MCF 10A (cell line): ENCODE measurements at regions not wholly inside any gene's neighbourhood (a gene's known extent, or its start where the extent isn't known, plus 50 kb on each side); places are given as distances from the start of the nearest gene placed in this dataset.
"Not testable (repeated sequence)": the region's sequence is repeated elsewhere in the genome, so short reads cannot be mapped to it uniquely, and the experiment has no call there.

Experiments
- BruUV-seq: library from RNA; stranded (reverse); fragments of 400-500 nt; replicated peaks from 2 replicates; lab custom pipeline; 2021; lab: Mats Ljungman, UMichigan
- CTCF ChIA-PET: fragments of 300-600 bp; sonication (Branson Sonifier 250); formaldehyde crosslinking; extraction: SDS; loops from one replicate; lab custom pipeline; 2021; ENCODE audit warnings: antibody characterized with exemption, inconsistent platforms; lab: Yijun Ruan, JAX
- POLR2A ChIA-PET: fragments of 300-600, 350-650 bp; sonication (Branson Sonifier 250); formaldehyde crosslinking; extraction: SDS; loops from one replicate; lab custom pipeline; 2020; ENCODE audit warnings: antibody characterized with exemption, inconsistent platforms; lab: Yijun Ruan, JAX
- DNase-seq: peaks from one replicate; pipeline ENCODE4 v3.0.0-alpha.2; 2018; ENCODE audit not compliant: unreplicated experiment
- H3K27ac Mint-ChIP-seq: one replicate; pipeline ENCODE4 v1.8.0; 2022; ENCODE audit warnings: mild to moderate bottlenecking, low read depth, mixed read lengths; ENCODE audit not compliant: unreplicated experiment
- H3K27me3 Mint-ChIP-seq: one replicate; pipeline ENCODE4 v1.8.0; 2022; ENCODE audit warnings: mixed read lengths; ENCODE audit not compliant: insufficient read depth, unreplicated experiment
- H3K36me3 Mint-ChIP-seq: one replicate; pipeline ENCODE4 v1.8.0; 2022; ENCODE audit warnings: mild to moderate bottlenecking, moderate library complexity, mixed read lengths; ENCODE audit not compliant: insufficient read depth, unreplicated experiment
- H3K4me1 Mint-ChIP-seq: one replicate; pipeline ENCODE4 v1.8.0; 2022; ENCODE audit warnings: mixed read lengths; ENCODE audit not compliant: insufficient read depth, unreplicated experiment
- H3K4me3 Mint-ChIP-seq: one replicate; pipeline ENCODE4 v1.8.0; 2022; ENCODE audit warnings: mild to moderate bottlenecking, moderate library complexity, mixed read lengths; ENCODE audit not compliant: unreplicated experiment
- H3K9me3 Mint-ChIP-seq: one replicate; pipeline ENCODE4 v1.8.0; 2022; ENCODE audit warnings: mixed read lengths; ENCODE audit not compliant: unreplicated experiment
- intact Hi-C: fragments of 100-400 bp; cut with micrococcal nuclease; formaldehyde crosslinking; loops from 2 replicates; pipeline ENCODE4 v1.14.1; 2022
- TF ChIP-seq, protein P1 (sequence below): fragments of 200-600 bp; IDR thresholded peaks from one replicate; pipeline ENCODE4 v1.8.0; 2022; ENCODE audit warnings: antibody characterized with exemption, mild to moderate bottlenecking; ENCODE audit not compliant: unreplicated experiment

GRCh38 chr11:83389975-83390374, 103.8 kb upstream of the CCDC90B start:
- Mint-ChIP-seq H3K4me1 (no peaks in the 10 kb centered on the region), H3K36me3 (no peaks in the 10 kb centered on the region), H3K27me3 (no peaks in the 10 kb centered on the region), H3K4me3 (no peak overlapping the region), H3K27ac (no peak overlapping the region), H3K9me3 (peaks cover 29% of the 10 kb centered on the region)
- BruUV-seq, result no TSS peak
- POLR2A ChIA-PET, result no interaction called here
- DNase-seq, result no peak
- CTCF ChIA-PET, result interaction anchor here (0.7 kb wide), 1 partner anchor 7 kb away, joined by 3 read pairs; no protein-coding TSS in a partner anchor
- intact Hi-C loops, result no loop called here
- TF ChIP-seq, protein P1, sequence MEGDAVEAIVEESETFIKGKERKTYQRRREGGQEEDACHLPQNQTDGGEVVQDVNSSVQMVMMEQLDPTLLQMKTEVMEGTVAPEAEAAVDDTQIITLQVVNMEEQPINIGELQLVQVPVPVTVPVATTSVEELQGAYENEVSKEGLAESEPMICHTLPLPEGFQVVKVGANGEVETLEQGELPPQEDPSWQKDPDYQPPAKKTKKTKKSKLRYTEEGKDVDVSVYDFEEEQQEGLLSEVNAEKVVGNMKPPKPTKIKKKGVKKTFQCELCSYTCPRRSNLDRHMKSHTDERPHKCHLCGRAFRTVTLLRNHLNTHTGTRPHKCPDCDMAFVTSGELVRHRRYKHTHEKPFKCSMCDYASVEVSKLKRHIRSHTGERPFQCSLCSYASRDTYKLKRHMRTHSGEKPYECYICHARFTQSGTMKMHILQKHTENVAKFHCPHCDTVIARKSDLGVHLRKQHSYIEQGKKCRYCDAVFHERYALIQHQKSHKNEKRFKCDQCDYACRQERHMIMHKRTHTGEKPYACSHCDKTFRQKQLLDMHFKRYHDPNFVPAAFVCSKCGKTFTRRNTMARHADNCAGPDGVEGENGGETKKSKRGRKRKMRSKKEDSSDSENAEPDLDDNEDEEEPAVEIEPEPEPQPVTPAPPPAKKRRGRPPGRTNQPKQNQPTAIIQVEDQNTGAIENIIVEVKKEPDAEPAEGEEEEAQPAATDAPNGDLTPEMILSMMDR, result no peak

- BruUV-seq, result not testable (repeated sequence)
Observed at GRCh38 chr11:83383838-83384237, 97.7 kb upstream of the CCDC90B start.

GRCh38 chr11:83374311-83374710, 88.1 kb upstream of the CCDC90B start:
- Mint-ChIP-seq H3K4me1 (no peaks in the 10 kb centered on the region), H3K36me3 (no peaks in the 10 kb centered on the region), H3K9me3 (no peaks in the 10 kb centered on the region), H3K27me3 (no peaks in the 10 kb centered on the region), H3K27ac (no peak overlapping the region), H3K4me3 (no peak overlapping the region)
- ChIA-PET POLR2A (no interaction called here), CTCF (interaction anchor here (0.6 to 0.7 kb wide), 2 partner anchors 107 to 335 kb away, joined by 4 to 5 read pairs; no protein-coding TSS in a partner anchor)
- BruUV-seq, result no TSS peak
- TF ChIP-seq, protein P1, result no peak
- intact Hi-C loops, result no loop called here
- DNase-seq, result no peak

More at GRCh38 chr11:83383838-83384237, 97.7 kb upstream of the CCDC90B start:
- CTCF ChIA-PET, result interaction anchor here (0.7 kb wide), 1 partner anchor 48 kb away, joined by 4 read pairs; no protein-coding TSS in a partner anchor
- H3K36me3 Mint-ChIP-seq, DNase-seq, H3K27ac Mint-ChIP-seq, H3K27me3 Mint-ChIP-seq, H3K4me1 Mint-ChIP-seq, POLR2A ChIA-PET, H3K4me3 Mint-ChIP-seq, intact Hi-C loops: not testable (repeated sequence)
- peaks cover 21% of the 10 kb centered on the region for H3K9me3 Mint-ChIP-seq

- H3K9me3 Mint-ChIP-seq, result peaks cover 9% of the 10 kb centered on the region
- CTCF ChIA-PET, result interaction anchor here (0.7 kb wide), 1 partner anchor 341 kb away, joined by 3 read pairs; no protein-coding TSS in a partner anchor
- TF ChIP-seq, protein P1, result no peak
- POLR2A ChIA-PET, result no interaction called here
- no peaks in the 10 kb centered on the region for H3K27me3 Mint-ChIP-seq
- intact Hi-C loops, result no loop called here
- no peak overlapping the region for H3K4me3 Mint-ChIP-seq
- no peak for DNase-seq
- no peak overlapping the region for H3K27ac Mint-ChIP-seq
- H3K36me3 Mint-ChIP-seq, result no peaks in the 10 kb centered on the region
- H3K4me1 Mint-ChIP-seq, result no peaks in the 10 kb centered on the region
- no TSS peak for BruUV-seq
Observed at GRCh38 chr11:83371489-83371888, 85.3 kb upstream of the CCDC90B start.

DNA sequence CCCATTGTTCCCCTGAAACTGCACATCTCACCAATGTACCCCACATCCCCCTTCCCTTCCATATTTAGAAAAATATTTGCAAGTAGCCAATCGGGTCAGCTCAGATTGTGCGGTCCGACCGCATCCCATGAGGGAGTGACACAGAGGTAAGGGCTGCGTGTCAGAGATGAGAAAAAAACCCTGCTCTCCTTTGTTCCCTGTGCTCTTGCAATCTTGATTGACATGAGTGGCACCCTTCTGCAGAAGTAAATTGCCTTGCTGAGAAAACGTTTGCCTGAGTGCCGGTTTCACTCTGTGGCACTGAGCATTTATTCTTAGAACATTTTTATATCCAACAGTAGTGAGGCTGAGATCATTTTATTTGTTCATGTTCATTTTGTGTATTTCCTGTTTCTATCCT, 81.6 kb upstream of the CCDC90B start:
- H3K4me1 Mint-ChIP-seq, result no peaks in the 10 kb centered on the region
- H3K27ac Mint-ChIP-seq, result no peak overlapping the region
- TF ChIP-seq, protein P1, result no peak
- BruUV-seq, result no TSS peak
- no peaks in the 10 kb centered on the region for H3K36me3 Mint-ChIP-seq
- DNase-seq, result no peak
- ChIA-PET POLR2A (no interaction called here), CTCF (interaction anchor here (0.6 kb wide), 2 partner anchors 545 to 969 kb away, joined by 3 read pairs; no protein-coding TSS in a partner anchor)
- no peak overlapping the region for H3K4me3 Mint-ChIP-seq
- H3K27me3 Mint-ChIP-seq, result no peaks in the 10 kb centered on the region
- intact Hi-C loops, result no loop called here
- H3K9me3 Mint-ChIP-seq, result peaks cover 9% of the 10 kb centered on the region
